ENCODE measurements at regions not wholly inside any gene's neighbourhood (a gene's known extent, or its start where the extent isn't known, plus 50 kb on each side); places are given as distances from the start of the nearest gene placed in this dataset.

GRCh38 chr4:146018247-146018646 is 79.6 kb upstream of the ZNF827 start:
- TF ChIP-seq POLR2AphosphoS5 (IDR thresholded peaks at IDR 0.05; ENCODE audit: low read depth, low read length) (no peak), POLR2A (IDR thresholded peaks at IDR 0.05; ENCODE audit: low read depth, low read length) (no peak)

Measured in GM12892 (cell line).